ENCODE measurements at regions not wholly inside any gene's neighbourhood (a gene's known extent, or its start where the extent isn't known, plus 50 kb on each side); places are given as distances from the start of the nearest gene placed in this dataset.

DNA sequence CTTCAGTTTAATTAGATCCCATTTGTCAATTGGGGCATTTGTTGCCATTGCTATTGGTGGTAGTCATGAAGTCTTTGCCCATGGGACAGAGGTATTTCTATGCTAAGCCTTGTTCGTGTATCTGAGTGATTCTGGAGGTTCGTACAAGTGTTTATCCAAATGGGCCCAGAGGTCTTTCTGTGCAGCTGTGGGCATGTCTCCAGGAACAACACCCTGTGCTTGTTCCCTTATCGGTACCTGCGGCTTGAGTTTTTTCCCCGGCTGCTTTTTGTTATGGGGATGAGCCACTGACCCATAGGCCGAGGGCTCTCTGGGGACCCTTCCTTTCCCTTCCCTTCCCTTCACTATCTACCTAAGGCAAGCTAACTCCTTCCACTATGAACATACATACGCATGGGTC is 81.4 kb upstream of the WDR1 start:
- no peaks in the 10 kb centered on the region for H3K27me3 ChIP-seq (ENCODE audit: control insufficient read depth, insufficient read depth, low read length)
- TF ChIP-seq, protein P1, sequence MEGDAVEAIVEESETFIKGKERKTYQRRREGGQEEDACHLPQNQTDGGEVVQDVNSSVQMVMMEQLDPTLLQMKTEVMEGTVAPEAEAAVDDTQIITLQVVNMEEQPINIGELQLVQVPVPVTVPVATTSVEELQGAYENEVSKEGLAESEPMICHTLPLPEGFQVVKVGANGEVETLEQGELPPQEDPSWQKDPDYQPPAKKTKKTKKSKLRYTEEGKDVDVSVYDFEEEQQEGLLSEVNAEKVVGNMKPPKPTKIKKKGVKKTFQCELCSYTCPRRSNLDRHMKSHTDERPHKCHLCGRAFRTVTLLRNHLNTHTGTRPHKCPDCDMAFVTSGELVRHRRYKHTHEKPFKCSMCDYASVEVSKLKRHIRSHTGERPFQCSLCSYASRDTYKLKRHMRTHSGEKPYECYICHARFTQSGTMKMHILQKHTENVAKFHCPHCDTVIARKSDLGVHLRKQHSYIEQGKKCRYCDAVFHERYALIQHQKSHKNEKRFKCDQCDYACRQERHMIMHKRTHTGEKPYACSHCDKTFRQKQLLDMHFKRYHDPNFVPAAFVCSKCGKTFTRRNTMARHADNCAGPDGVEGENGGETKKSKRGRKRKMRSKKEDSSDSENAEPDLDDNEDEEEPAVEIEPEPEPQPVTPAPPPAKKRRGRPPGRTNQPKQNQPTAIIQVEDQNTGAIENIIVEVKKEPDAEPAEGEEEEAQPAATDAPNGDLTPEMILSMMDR (IDR thresholded peaks at IDR 0.05; ENCODE audit: insufficient read depth, low read depth, low read length), result no peak
- POLR2A ChIA-PET, result no interaction called here
- no peaks in the 10 kb centered on the region for H3K36me3 ChIP-seq (ENCODE audit: control insufficient read depth, insufficient read depth, low read length)
- no peak overlapping the region for H3K4me3 ChIP-seq (ENCODE audit: low read depth, low read length)
- DNase-seq (ENCODE audit: low read depth), result no peak
- CTCF ChIA-PET, result interaction anchor here (1.0 kb wide), 3 partner anchors 12 to 263 kb away, joined by 3 read pairs; no protein-coding TSS in a partner anchor

GRCh38 chr4:10196191-10196590 is 79.6 kb upstream of the WDR1 start:
- POLR2A ChIA-PET, result no interaction called here

DNA sequence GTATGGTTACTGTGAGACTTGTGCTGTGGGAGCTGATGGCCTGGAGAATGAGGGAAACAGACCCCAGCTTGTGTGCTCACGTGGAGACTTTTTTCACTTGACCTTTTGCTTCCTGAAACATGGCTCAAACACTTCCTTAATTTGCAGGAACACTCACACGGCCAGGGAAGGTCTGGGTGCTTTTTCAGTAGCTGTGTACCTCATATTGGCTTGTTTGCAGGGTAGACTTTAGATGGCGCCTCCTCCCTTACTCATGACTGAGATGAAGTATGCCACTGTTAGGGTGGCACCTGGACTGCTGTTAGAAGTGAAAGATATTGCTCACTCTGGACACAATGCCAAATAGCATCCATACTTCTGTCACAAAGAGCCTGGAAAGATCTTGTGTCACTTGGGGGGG is 75.7 kb upstream of the WDR1 start:
- TF ChIP-seq, protein P1 (IDR thresholded peaks at IDR 0.05; ENCODE audit: insufficient read depth, low read depth, low read length), result no peak
- no peak for DNase-seq (ENCODE audit: low read depth)
- POLR2A ChIA-PET, result no interaction called here
- H3K36me3 ChIP-seq (ENCODE audit: control insufficient read depth, insufficient read depth, low read length), result no peaks in the 10 kb centered on the region
- no peak overlapping the region for H3K4me3 ChIP-seq (ENCODE audit: low read depth, low read length)
- CTCF ChIA-PET, result interaction anchor here (0.6 to 2.2 kb wide), 6 partner anchors 14 to 224 kb away, joined by 3 to 11 read pairs (median 4); no protein-coding TSS in a partner anchor
- no peaks in the 10 kb centered on the region for H3K27me3 ChIP-seq (ENCODE audit: control insufficient read depth, insufficient read depth, low read length)

More at GRCh38 chr4:10196191-10196590, 79.6 kb upstream of the WDR1 start:
- TF ChIP-seq, protein P1 (IDR thresholded peaks at IDR 0.05; ENCODE audit: insufficient read depth, low read depth, low read length), result no peak
- CTCF ChIA-PET, result interaction anchor here (0.6 to 1.5 kb wide), 2 partner anchors 10 to 21 kb away, joined by 3 to 6 read pairs; no protein-coding TSS in a partner anchor
- no peak for DNase-seq (ENCODE audit: low read depth)
- Histone ChIP-seq H3K36me3 (ENCODE audit: control insufficient read depth, insufficient read depth, low read length) (no peaks in the 10 kb centered on the region), H3K4me3 (ENCODE audit: low read depth, low read length) (no peak overlapping the region), H3K27me3 (ENCODE audit: control insufficient read depth, insufficient read depth, low read length) (no peaks in the 10 kb centered on the region)

- TF ChIP-seq, protein P1 (IDR thresholded peaks at IDR 0.05; ENCODE audit: insufficient read depth, low read depth, low read length), result no peak
- DNase-seq (ENCODE audit: low read depth), result no peak
- no peaks in the 10 kb centered on the region for H3K36me3 ChIP-seq (ENCODE audit: control insufficient read depth, insufficient read depth, low read length)
- POLR2A ChIA-PET, result no interaction called here
- H3K4me3 ChIP-seq (ENCODE audit: low read depth, low read length), result no peak overlapping the region
- H3K27me3 ChIP-seq (ENCODE audit: control insufficient read depth, insufficient read depth, low read length), result no peaks in the 10 kb centered on the region
- CTCF ChIA-PET, result interaction anchor here (0.6 to 1.3 kb wide), 5 partner anchors 11 to 285 kb away, joined by 3 to 4 read pairs (median 3); no protein-coding TSS in a partner anchor
Measured at GRCh38 chr4:10188400-10189004, 71.9 kb upstream of the WDR1 start.

DNA sequence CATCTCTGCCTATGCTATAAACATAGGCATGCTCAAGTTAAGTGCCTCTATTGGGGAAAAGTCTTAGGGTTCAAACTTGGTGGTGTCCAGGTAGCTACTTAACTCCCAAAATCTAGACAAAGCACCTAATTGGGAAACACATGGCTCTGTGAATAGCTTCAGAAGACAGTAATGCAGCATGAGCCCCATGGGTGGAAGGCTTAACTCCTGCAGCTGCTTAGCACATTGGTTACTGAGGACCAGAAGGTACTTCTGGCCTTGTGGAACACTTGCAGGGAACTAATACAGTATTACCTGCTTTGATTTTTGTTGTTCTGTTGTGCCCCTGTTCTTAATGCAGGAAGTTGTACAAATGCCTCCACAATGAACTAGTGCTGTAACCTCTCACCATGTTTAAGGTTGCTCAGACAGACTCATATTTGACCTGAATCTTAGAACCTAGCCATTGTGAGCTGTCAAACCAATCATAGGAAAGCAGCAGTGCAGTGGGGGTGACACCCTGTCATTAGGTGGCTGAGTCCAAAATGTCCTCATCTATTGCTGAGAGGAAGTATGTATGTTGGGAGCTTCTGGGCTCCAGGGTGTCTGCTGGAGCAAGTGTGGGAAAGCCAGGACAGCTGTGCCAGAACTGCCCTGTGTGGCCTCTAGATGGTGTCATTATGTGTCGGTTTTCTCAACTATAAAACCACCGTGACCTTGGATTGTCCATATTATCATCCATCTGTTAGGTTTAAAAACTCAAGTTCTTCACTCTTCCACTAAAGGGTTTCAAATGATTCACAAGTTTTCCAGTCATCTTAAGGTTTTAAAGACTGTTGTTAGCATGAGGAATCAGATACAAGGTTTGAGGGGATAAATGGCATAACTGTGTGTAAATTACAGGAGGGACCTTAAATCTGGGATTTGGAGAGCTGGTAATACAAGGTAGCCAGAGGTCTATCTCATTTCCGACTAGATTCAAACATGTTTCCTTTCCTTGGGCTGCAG is 69.9 kb upstream of the WDR1 start:
- ChIA-PET POLR2A (no interaction called here), CTCF (interaction anchor here (0.7 to 2.1 kb wide), 8 partner anchors 10 to 111 kb away, joined by 3 to 9 read pairs (median 4); no protein-coding TSS in a partner anchor)
- TF ChIP-seq, protein P1 (IDR thresholded peaks at IDR 0.05; ENCODE audit: insufficient read depth, low read depth, low read length), result peak; percentile 30
- Histone ChIP-seq H3K27me3 (ENCODE audit: control insufficient read depth, insufficient read depth, low read length) (no peaks in the 10 kb centered on the region), H3K36me3 (ENCODE audit: control insufficient read depth, insufficient read depth, low read length) (no peaks in the 10 kb centered on the region), H3K4me3 (ENCODE audit: low read depth, low read length) (no peak overlapping the region)
- no peak for DNase-seq (ENCODE audit: low read depth)
